Nephron (organoid): ENCODE measurements at regions not wholly inside any gene's neighbourhood (a gene's known extent, or its start where the extent isn't known, plus 50 kb on each side); places are given as distances from the start of the nearest gene placed in this dataset.
"Not testable (repeated sequence)": the region's sequence is repeated elsewhere in the genome, so short reads cannot be mapped to it uniquely, and the experiment has no call there.

ENCODE experiments used
- H3K27ac Mint-ChIP-seq, 3 experiments: 2 replicates each; pipeline ENCODE4 v1.8.0; 2020; ENCODE audit warnings: mixed read lengths in 3 of 3, mild to moderate bottlenecking in 2 of 3, moderate library complexity in 1 of 3
- H3K27me3 Mint-ChIP-seq: 2 replicates; pipeline ENCODE4 v1.8.0; 2021; ENCODE audit warnings: low read depth, mild to moderate bottlenecking, moderate library complexity, mixed read lengths
- H3K36me3 Mint-ChIP-seq: 2 replicates; pipeline ENCODE4 v1.8.0; 2020; ENCODE audit warnings: low read depth, mixed read lengths
- H3K4me1 Mint-ChIP-seq: 2 replicates; pipeline ENCODE4 v1.8.0; 2020; ENCODE audit warnings: mixed read lengths
- H3K4me3 Mint-ChIP-seq, 3 experiments: 2 replicates each; pipeline ENCODE4 v1.8.0; 2020; ENCODE audit warnings: mild to moderate bottlenecking in 3 of 3, mixed read lengths in 3 of 3, moderate library complexity in 2 of 3
- H3K9me3 Mint-ChIP-seq: 2 replicates; pipeline ENCODE4 v1.8.0; 2020; ENCODE audit warnings: mixed read lengths
- TF ChIP-seq, protein P1 (sequence below), 3 experiments: fragments of 200-600 bp; sonication (generic); IDR thresholded peaks; one replicate each; pipeline ENCODE4 v1.5.0; 2021; ENCODE audit warnings: antibody characterized with exemption in 3 of 3; ENCODE audit not compliant: unreplicated experiment in 3 of 3

DNA sequence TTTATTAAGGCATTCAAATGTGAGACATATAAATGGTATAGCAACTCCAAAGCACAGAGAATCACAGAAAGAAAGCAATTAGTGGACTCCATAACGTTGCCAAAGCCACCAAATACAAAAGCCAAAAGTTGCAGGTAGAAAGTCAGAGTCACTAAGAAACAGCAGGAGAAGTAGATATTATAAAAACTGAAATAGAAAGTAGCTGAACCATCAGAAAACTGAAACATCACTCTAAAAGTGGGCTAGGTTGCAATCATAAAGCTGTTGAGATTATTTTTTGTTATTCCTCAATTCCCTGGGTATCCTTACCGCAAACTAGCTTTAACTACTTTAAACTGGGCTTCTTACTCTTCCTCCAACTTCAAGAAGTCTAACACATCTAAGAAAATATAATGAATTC lies 108.1 kb upstream of the ARRDC3 start:
- no peaks in the 10 kb centered on the region for H3K27me3 Mint-ChIP-seq
- no peaks in the 10 kb centered on the region for H3K4me1 Mint-ChIP-seq
- TF ChIP-seq, protein P1, sequence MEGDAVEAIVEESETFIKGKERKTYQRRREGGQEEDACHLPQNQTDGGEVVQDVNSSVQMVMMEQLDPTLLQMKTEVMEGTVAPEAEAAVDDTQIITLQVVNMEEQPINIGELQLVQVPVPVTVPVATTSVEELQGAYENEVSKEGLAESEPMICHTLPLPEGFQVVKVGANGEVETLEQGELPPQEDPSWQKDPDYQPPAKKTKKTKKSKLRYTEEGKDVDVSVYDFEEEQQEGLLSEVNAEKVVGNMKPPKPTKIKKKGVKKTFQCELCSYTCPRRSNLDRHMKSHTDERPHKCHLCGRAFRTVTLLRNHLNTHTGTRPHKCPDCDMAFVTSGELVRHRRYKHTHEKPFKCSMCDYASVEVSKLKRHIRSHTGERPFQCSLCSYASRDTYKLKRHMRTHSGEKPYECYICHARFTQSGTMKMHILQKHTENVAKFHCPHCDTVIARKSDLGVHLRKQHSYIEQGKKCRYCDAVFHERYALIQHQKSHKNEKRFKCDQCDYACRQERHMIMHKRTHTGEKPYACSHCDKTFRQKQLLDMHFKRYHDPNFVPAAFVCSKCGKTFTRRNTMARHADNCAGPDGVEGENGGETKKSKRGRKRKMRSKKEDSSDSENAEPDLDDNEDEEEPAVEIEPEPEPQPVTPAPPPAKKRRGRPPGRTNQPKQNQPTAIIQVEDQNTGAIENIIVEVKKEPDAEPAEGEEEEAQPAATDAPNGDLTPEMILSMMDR (IDR thresholded peaks at IDR 0.05; ENCODE audit: unreplicated experiment in 3 of 3), result no peak
- no peak overlapping the region for H3K4me3 Mint-ChIP-seq
- no peaks in the 10 kb centered on the region for H3K9me3 Mint-ChIP-seq
- H3K27ac Mint-ChIP-seq, result no peak overlapping the region
- no peaks in the 10 kb centered on the region for H3K36me3 Mint-ChIP-seq

DNA sequence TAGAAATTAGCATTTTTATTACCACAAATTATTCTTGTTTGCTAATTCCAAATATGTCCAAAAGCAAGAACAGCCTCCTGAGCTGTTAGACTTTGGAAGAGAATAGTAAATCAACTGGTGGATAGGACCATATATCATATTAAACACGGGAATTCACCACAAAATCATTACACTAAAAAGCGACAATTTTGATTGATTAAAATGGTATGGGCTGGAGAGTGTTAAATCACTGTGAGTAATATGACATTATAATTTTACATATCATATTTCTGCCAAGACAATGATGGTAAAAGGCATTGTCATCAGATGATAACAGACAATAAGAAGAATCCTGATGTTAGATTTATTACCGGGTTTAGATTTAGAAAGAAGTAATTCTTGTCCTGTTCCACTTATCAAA lies 107.2 kb upstream of the ARRDC3 start:
- Mint-ChIP-seq H3K36me3 (no peaks in the 10 kb centered on the region), H3K27me3 (no peaks in the 10 kb centered on the region), H3K4me3 (no peak overlapping the region), H3K27ac (no peak overlapping the region), H3K4me1 (no peaks in the 10 kb centered on the region), H3K9me3 (no peaks in the 10 kb centered on the region)
- TF ChIP-seq, protein P1 (IDR thresholded peaks at IDR 0.05; ENCODE audit: unreplicated experiment in 3 of 3), result no peak

DNA sequence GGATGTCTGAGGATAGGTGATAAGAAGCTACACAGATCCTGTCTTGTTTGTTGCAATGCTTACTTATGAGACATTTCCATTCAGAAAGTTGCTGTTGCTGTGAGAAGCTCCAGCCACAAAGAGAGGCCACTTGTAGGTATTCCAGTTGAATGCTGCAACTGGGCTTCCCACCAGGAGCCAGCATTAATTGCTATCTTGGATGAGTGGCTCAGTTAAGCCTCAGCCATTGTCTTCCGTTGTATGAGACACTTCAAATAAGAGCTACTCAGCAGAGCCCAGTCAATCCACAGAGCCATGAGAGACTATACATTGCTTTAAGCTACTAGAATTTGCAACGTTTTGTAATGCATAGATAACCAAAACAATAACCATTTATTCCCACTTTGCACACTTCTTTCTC lies 104.3 kb upstream of the ARRDC3 start:
- no peak overlapping the region for H3K27ac Mint-ChIP-seq
- no peak overlapping the region for H3K4me3 Mint-ChIP-seq
- H3K36me3 Mint-ChIP-seq, result no peaks in the 10 kb centered on the region
- H3K9me3 Mint-ChIP-seq, result no peaks in the 10 kb centered on the region
- H3K27me3 Mint-ChIP-seq, result no peaks in the 10 kb centered on the region
- TF ChIP-seq, protein P1 (IDR thresholded peaks at IDR 0.05; ENCODE audit: unreplicated experiment in 3 of 3), result no peak
- H3K4me1 Mint-ChIP-seq, result no peaks in the 10 kb centered on the region

DNA sequence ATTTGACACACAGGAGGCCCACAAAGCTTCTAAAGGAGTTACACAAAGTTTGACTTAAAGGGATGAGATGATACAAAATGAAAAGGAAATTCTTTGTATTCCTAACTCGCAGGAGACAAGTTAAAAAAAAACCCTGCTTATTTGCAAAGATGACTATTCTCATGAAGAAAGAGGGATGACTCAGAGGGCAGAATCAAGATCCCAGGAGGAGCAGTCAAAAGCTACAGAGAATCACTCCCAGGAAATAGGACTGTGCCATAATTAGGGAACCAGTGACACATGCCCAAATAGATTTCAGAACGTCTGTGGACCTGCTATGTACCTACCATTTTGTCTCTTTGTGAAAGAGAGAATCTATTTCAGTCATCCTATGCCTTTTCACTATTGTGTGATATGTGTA lies 103.5 kb upstream of the ARRDC3 start:
- H3K27me3 Mint-ChIP-seq, result no peaks in the 10 kb centered on the region
- no peaks in the 10 kb centered on the region for H3K36me3 Mint-ChIP-seq
- TF ChIP-seq, protein P1 (IDR thresholded peaks at IDR 0.05; ENCODE audit: unreplicated experiment in 3 of 3), result no peak
- H3K4me3 Mint-ChIP-seq, result no peak overlapping the region
- no peaks in the 10 kb centered on the region for H3K9me3 Mint-ChIP-seq
- H3K27ac Mint-ChIP-seq, result no peak overlapping the region
- H3K4me1 Mint-ChIP-seq, result no peaks in the 10 kb centered on the region

DNA sequence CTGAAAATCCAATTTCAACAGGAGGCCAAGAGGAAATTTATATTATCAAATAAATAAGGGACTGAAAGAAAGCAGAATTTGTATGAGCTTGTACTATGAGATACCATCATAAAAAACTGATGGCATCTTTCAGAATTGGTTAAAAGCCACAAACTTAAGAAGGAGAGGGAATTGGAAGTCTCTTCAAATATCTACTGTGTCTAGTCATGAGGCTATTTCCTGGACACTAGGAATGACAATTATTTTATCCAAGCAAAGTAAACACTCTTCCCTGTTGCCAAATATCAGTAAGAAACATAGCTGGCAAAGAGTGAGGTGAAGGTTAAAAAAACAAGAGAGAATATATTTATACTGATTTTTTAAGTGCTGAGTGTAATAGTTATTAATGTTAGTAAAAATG lies 101.5 kb upstream of the ARRDC3 start:
- TF ChIP-seq, protein P1 (IDR thresholded peaks at IDR 0.05; ENCODE audit: unreplicated experiment in 3 of 3), result no peak
- Mint-ChIP-seq H3K9me3 (no peaks in the 10 kb centered on the region), H3K27me3 (no peaks in the 10 kb centered on the region), H3K36me3 (no peaks in the 10 kb centered on the region), H3K4me3 (no peak overlapping the region), H3K4me1 (no peaks in the 10 kb centered on the region), H3K27ac (no peak overlapping the region)

DNA sequence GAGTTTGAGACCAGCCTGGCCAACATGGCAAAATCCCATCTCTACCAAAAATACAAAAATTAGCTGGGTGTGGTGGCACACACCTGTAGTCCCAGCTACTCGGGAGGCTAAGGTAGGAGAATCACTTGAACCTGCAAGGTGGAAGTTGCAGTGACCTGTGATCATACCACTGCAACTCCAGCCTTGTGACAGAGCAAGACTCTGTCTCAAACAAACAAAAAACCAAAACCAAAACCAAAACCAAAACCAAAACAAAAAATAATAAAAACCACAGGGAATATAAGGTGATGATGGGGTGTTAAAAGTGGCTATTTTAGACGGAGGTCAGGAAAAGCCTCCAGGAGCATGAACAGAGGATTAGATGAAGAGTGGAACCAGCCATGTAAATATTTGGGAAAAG lies 96.3 kb upstream of the ARRDC3 start:
- H3K4me1 Mint-ChIP-seq, H3K4me3 Mint-ChIP-seq, H3K9me3 Mint-ChIP-seq, H3K27ac Mint-ChIP-seq, H3K27me3 Mint-ChIP-seq, H3K36me3 Mint-ChIP-seq: not testable (repeated sequence)

DNA sequence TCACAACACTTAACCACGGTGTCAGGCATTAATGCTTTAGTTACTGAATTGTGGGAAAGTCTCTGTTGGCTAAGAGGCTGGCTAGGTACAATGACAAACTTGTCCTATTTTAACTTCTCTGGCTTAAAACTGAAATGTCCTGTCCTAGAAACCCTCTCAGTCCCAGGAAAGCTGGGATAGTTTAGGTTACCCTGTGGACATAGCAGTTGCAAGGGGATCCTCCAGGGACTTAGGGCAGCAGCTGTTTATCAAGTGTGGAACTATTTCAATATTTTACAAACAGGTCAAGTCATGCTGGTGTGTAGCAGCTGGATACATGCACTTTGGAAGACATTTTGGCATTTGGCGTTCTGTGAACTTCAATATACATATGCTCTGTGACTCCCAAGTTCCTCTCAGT lies 95.0 kb upstream of the ARRDC3 start:
- H3K27me3 Mint-ChIP-seq, result no peaks in the 10 kb centered on the region
- TF ChIP-seq, protein P1 (IDR thresholded peaks at IDR 0.05; ENCODE audit: unreplicated experiment in 3 of 3), result no peak
- H3K36me3 Mint-ChIP-seq, result no peaks in the 10 kb centered on the region
- H3K4me3 Mint-ChIP-seq, result no peak overlapping the region
- no peaks in the 10 kb centered on the region for H3K9me3 Mint-ChIP-seq
- no peak overlapping the region for H3K27ac Mint-ChIP-seq
- H3K4me1 Mint-ChIP-seq, result no peaks in the 10 kb centered on the region
